Neural progenitor cell (in vitro differentiated cells): ENCODE measurements at regions not wholly inside any gene's neighbourhood (a gene's known extent, or its start where the extent isn't known, plus 50 kb on each side); places are given as distances from the start of the nearest gene placed in this dataset.

Source experiments
- DNase-seq: peaks from one replicate; pipeline ENCODE4 v3.0.0-alpha.2; 2016; ENCODE audit warnings: low spot score
- H2AFZ ChIP-seq: fragments of 200-600 bp; sonication (generic); replicated peaks from 2 replicates; pipeline ENCODE4 v1.6.1; 2016; ENCODE audit warnings: antibody characterized with exemption
- H3F3A ChIP-seq: fragments of 200-600 bp; sonication (generic); 2 replicates; pipeline ENCODE4 v1.6.1; 2016; ENCODE audit warnings: antibody characterized with exemption, low read depth
- H3K27ac ChIP-seq: fragments of 200-600 bp; sonication (generic); 2 replicates; pipeline ENCODE4 v1.5.1; 2016; ENCODE audit warnings: mild to moderate bottlenecking
- H3K27me3 ChIP-seq: fragments of 200-600 bp; sonication (generic); 2 replicates; pipeline ENCODE4 v1.6.1; 2016; ENCODE audit warnings: mild to moderate bottlenecking, moderate library complexity
- H3K36me3 ChIP-seq: fragments of 200-600 bp; sonication (generic); 2 replicates; pipeline ENCODE4 v1.5.1; 2016
- H3K4me1 ChIP-seq: fragments of 200-600 bp; sonication (generic); 2 replicates; pipeline ENCODE4 v1.6.1; 2016; ENCODE audit warnings: mixed run types
- H3K4me2 ChIP-seq: fragments of 200-600 bp; sonication (generic); 2 replicates; pipeline ENCODE4 v1.6.1; 2016
- H3K4me3 ChIP-seq: fragments of 200-600 bp; sonication (generic); 2 replicates; pipeline ENCODE4 v1.5.1; 2016
- H3K79me2 ChIP-seq: fragments of 200-600 bp; sonication (generic); 2 replicates; pipeline ENCODE4 v1.6.1; 2016; ENCODE audit warnings: low read depth
- H3K9ac ChIP-seq: fragments of 200-600 bp; sonication (generic); 2 replicates; pipeline ENCODE4 v1.6.1; 2016
- H3K9me3 ChIP-seq: fragments of 200-600 bp; sonication (generic); 2 replicates; pipeline ENCODE4 v1.5.1; 2016; ENCODE audit warnings: low read depth
- H4K20me1 ChIP-seq: fragments of 200-600 bp; sonication (generic); 2 replicates; pipeline ENCODE4 v1.6.1; 2016; ENCODE audit warnings: low read depth
- H3K27ac Mint-ChIP-seq: 3 replicates; pipeline ENCODE4 v1.8.0; 2021; ENCODE audit warnings: mixed read lengths
- H3K27me3 Mint-ChIP-seq: 2 replicates; pipeline ENCODE4 v1.8.0; 2022; ENCODE audit warnings: low read depth, mild to moderate bottlenecking, inconsistent platforms, moderate library complexity, mixed read lengths; ENCODE audit not compliant: insufficient read depth
- H3K36me3 Mint-ChIP-seq: 3 replicates; pipeline ENCODE4 v1.8.0; 2021; ENCODE audit warnings: mixed read lengths
- H3K4me1 Mint-ChIP-seq: 3 replicates; pipeline ENCODE4 v1.8.0; 2021; ENCODE audit warnings: mixed read lengths
- H3K4me3 Mint-ChIP-seq: 3 replicates; pipeline ENCODE4 v1.8.0; 2021; ENCODE audit warnings: mild to moderate bottlenecking, moderate library complexity, mixed read lengths
- H3K9me3 Mint-ChIP-seq: 3 replicates; pipeline ENCODE4 v1.8.0; 2020; ENCODE audit warnings: mixed read lengths
- EZH2 ChIP-seq: fragments of 200-600 bp; sonication (generic); IDR thresholded peaks from 2 replicates; pipeline ENCODE4 v1.6.1; 2017; ENCODE audit warnings: antibody characterized with exemption, mild to moderate bottlenecking, moderate library complexity
- EZH2phosphoT487 ChIP-seq: fragments of 200-600 bp; sonication (generic); IDR thresholded peaks from 2 replicates; pipeline ENCODE4 v1.6.1; 2017; ENCODE audit warnings: antibody characterized with exemption
- TF ChIP-seq, protein P1 (sequence below): fragments of 200-600 bp; sonication (generic); IDR thresholded peaks from 2 replicates; pipeline ENCODE4 v1.5.1; 2017; ENCODE audit warnings: antibody characterized with exemption, mild to moderate bottlenecking

DNA sequence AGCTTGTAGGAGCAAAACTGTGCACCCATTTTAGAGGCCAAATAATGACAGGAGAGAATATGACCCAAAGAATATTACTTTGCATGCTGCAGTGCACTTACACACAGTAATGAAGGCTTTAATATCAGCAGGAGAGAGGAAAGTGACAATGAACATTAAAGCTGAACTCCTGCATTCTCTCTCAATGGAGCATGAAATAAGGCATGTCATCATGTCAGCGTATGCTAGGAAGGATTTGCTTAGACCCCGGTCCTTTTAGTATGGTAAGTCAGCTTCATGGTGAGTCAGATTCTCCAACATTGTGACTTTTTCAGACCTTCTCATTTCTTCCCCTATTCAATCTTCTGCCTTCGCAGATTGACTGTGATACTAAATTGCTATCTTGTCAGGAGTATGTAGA lies 210.7 kb upstream of the TMPRSS15 start:
- Histone ChIP-seq H3K27me3 (no peaks in the 10 kb centered on the region), H3K9ac (no peak overlapping the region), H4K20me1 (no peaks in the 10 kb centered on the region), H3K36me3 (no peaks in the 10 kb centered on the region), H3K4me2 (no peak overlapping the region), H3F3A (no peaks in the 10 kb centered on the region), H3K4me3 (no peak overlapping the region), H3K79me2 (no peaks in the 10 kb centered on the region), H3K9me3 (no peaks in the 10 kb centered on the region), H2AFZ (no peak overlapping the region), H3K4me1 (peaks cover 4% of the 10 kb centered on the region), H3K27ac (no peak overlapping the region)
- TF ChIP-seq, protein P1, sequence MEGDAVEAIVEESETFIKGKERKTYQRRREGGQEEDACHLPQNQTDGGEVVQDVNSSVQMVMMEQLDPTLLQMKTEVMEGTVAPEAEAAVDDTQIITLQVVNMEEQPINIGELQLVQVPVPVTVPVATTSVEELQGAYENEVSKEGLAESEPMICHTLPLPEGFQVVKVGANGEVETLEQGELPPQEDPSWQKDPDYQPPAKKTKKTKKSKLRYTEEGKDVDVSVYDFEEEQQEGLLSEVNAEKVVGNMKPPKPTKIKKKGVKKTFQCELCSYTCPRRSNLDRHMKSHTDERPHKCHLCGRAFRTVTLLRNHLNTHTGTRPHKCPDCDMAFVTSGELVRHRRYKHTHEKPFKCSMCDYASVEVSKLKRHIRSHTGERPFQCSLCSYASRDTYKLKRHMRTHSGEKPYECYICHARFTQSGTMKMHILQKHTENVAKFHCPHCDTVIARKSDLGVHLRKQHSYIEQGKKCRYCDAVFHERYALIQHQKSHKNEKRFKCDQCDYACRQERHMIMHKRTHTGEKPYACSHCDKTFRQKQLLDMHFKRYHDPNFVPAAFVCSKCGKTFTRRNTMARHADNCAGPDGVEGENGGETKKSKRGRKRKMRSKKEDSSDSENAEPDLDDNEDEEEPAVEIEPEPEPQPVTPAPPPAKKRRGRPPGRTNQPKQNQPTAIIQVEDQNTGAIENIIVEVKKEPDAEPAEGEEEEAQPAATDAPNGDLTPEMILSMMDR, result no peak
- TF ChIP-seq EZH2, result no peak
- TF ChIP-seq EZH2phosphoT487, result no peak
- no peaks in the 10 kb centered on the region for H3K36me3 Mint-ChIP-seq
- DNase-seq, result no peak
- H3K9me3 Mint-ChIP-seq, result no peaks in the 10 kb centered on the region
- no peak overlapping the region for H3K27ac Mint-ChIP-seq
- peaks cover 27% of the 10 kb centered on the region for H3K4me1 Mint-ChIP-seq
- no peak overlapping the region for H3K4me3 Mint-ChIP-seq
- H3K27me3 Mint-ChIP-seq, result no peaks in the 10 kb centered on the region

DNA sequence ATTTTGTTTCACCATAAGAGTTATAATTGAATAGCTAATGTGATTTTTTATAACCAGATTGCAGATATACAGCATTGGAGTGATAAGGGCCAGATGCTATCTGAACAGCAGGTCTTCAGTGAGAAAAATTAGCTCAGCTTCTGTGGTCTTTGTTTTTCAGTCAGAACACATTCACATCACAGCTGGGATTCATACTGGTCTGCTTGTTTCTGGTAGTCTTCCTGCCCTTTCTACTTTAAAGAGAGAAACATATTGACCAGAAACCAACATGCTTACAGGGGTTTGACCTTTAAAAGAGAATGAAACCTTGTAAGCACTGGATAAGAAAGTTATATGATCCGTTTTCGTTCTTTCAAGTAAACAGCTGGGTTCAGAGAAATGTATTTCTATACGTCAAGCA lies 213.7 kb upstream of the TMPRSS15 start:
- H3K27ac ChIP-seq, result no peak overlapping the region
- Mint-ChIP-seq H3K36me3 (no peaks in the 10 kb centered on the region), H3K27ac (no peak overlapping the region), H3K4me3 (no peak overlapping the region), H3K4me1 (peaks cover 27% of the 10 kb centered on the region), H3K27me3 (peaks cover 2% of the 10 kb centered on the region), H3K9me3 (no peaks in the 10 kb centered on the region)
- no peak for TF ChIP-seq EZH2
- TF ChIP-seq EZH2phosphoT487, result no peak
- TF ChIP-seq, protein P1, result no peak
- H3K4me3 ChIP-seq, result no peak overlapping the region
- peaks cover 4% of the 10 kb centered on the region for H3K4me1 ChIP-seq
- H4K20me1 ChIP-seq, result no peaks in the 10 kb centered on the region
- no peaks in the 10 kb centered on the region for H3K36me3 ChIP-seq
- H3K9me3 ChIP-seq, result no peaks in the 10 kb centered on the region
- H3K79me2 ChIP-seq, result no peaks in the 10 kb centered on the region
- H3K27me3 ChIP-seq, result no peaks in the 10 kb centered on the region
- H3F3A ChIP-seq, result no peaks in the 10 kb centered on the region
- H3K4me2 ChIP-seq, result no peak overlapping the region
- peak overlapping the region; percentile 17 for H2AFZ ChIP-seq
- H3K9ac ChIP-seq, result no peak overlapping the region
- DNase-seq, result no peak

DNA sequence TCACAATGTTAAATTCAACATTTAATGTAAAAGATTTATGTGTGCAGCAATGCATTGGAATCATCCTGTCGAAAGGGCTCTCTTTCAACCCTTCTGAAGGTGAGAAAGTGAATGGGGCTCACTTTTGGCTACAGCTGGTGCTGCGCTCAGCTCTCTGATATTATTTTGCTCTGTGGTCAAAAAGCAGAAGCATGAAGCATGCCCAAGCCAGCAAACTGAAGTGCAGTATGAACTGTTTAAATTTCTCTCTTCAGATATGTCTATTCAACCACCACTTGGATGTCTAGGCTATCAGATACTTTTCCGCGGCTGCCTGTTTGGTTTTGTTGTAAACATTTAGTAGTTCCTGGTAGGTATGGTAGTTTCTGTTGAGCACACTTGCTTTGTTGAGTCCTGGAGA lies 216.9 kb upstream of the TMPRSS15 start:
- no peaks in the 10 kb centered on the region for H3K9me3 ChIP-seq
- no peak overlapping the region for H3K4me3 Mint-ChIP-seq
- no peaks in the 10 kb centered on the region for H3K36me3 Mint-ChIP-seq
- no peak overlapping the region for H3K4me3 ChIP-seq
- peaks cover 2% of the 10 kb centered on the region for H3K27me3 Mint-ChIP-seq
- peak overlapping the region; percentile 66 for H2AFZ ChIP-seq
- H3K36me3 ChIP-seq, result no peaks in the 10 kb centered on the region
- peaks cover 4% of the 10 kb centered on the region for H3K4me1 ChIP-seq
- H3F3A ChIP-seq, result no peaks in the 10 kb centered on the region
- no peaks in the 10 kb centered on the region for H4K20me1 ChIP-seq
- H3K4me2 ChIP-seq, result no peak overlapping the region
- H3K27ac ChIP-seq, result no peak overlapping the region
- no peak overlapping the region for H3K27ac Mint-ChIP-seq
- H3K4me1 Mint-ChIP-seq, result peaks cover 5% of the 10 kb centered on the region
- H3K27me3 ChIP-seq, result no peaks in the 10 kb centered on the region
- no peak overlapping the region for H3K9ac ChIP-seq
- H3K9me3 Mint-ChIP-seq, result no peaks in the 10 kb centered on the region
- DNase-seq, result no peak
- no peaks in the 10 kb centered on the region for H3K79me2 ChIP-seq
- TF ChIP-seq, protein P1, result no peak
- no peak for TF ChIP-seq EZH2
- TF ChIP-seq EZH2phosphoT487, result no peak

DNA sequence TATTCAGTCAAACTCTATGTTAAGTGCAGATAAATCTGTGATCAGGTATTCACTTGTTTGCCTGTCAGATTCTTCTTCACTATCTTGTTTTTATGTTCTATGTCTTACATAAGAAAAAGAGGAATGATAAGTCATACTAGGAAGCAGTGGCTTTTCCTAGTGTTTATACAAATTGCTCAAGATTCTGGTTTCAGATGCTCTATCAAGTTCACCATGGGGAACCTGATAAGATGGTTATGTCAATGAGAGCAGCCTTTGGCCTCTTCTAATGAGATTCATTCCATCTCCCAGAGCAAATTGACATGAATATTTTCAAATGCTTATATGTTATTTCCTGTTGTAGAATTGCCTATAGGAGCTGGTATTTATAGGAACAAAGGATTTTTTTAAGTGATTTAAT lies 218.8 kb upstream of the TMPRSS15 start:
- Histone ChIP-seq H3K79me2 (no peaks in the 10 kb centered on the region), H3K4me2 (no peak overlapping the region), H3F3A (no peaks in the 10 kb centered on the region), H2AFZ (no peak overlapping the region), H3K27me3 (no peaks in the 10 kb centered on the region), H3K4me3 (no peak overlapping the region), H3K9me3 (no peaks in the 10 kb centered on the region), H3K4me1 (peaks cover under 1% of the 10 kb centered on the region), H4K20me1 (no peaks in the 10 kb centered on the region), H3K36me3 (no peaks in the 10 kb centered on the region), H3K27ac (no peak overlapping the region), H3K9ac (no peak overlapping the region)
- no peak overlapping the region for H3K4me3 Mint-ChIP-seq
- H3K27me3 Mint-ChIP-seq, result peaks cover 2% of the 10 kb centered on the region
- no peaks in the 10 kb centered on the region for H3K36me3 Mint-ChIP-seq
- TF ChIP-seq, protein P1, result no peak
- no peak for TF ChIP-seq EZH2
- no peak for TF ChIP-seq EZH2phosphoT487
- no peaks in the 10 kb centered on the region for H3K9me3 Mint-ChIP-seq
- DNase-seq, result no peak
- H3K27ac Mint-ChIP-seq, result no peak overlapping the region
- H3K4me1 Mint-ChIP-seq, result no peaks in the 10 kb centered on the region
